Breast epithelium (tissue), 4 donors: ENCODE measurements at regions not wholly inside any gene's neighbourhood (a gene's known extent, or its start where the extent isn't known, plus 50 kb on each side); places are given as distances from the start of the nearest gene placed in this dataset.

ENCODE experiments used
- DNase-seq, 2 donors: peaks; one replicate each; pipeline ENCODE4 v3.0.0-alpha.2; 2019; ENCODE audit warnings: low spot score in 2 of 2
- H3K27ac ChIP-seq, 2 donors: fragments of 200-600 bp; sonication (generic) in 1 of 2; one replicate each; pipeline ENCODE4 v1.5.1; 2016 to 2019; ENCODE audit warnings: mild to moderate bottlenecking in 1 of 2
- H3K27me3 ChIP-seq, 2 donors: fragments of 200-600 bp; sonication (generic) in 1 of 2; one replicate each; pipeline versions ENCODE4 v1.5.1 to v1.6.0; 2017 to 2019; ENCODE audit warnings: control low read depth in 1 of 2, mild to moderate bottlenecking in 1 of 2
- H3K36me3 ChIP-seq: fragments of 200-600 bp; one replicate; pipeline ENCODE4 v1.5.1; 2019
- H3K4me1 ChIP-seq, 2 donors: fragments of 200-600 bp; sonication (generic); one replicate each; pipeline ENCODE4 v1.5.1; 2016 to 2019; ENCODE audit warnings: control low read depth in 1 of 2
- H3K4me3 ChIP-seq, 3 donors: fragments of 200-600 bp; sonication (generic); 1 replicate in 2 of 3; 2 replicates in 1 of 3; pipeline ENCODE4 v1.5.1; 2016 to 2019; ENCODE audit warnings: mild to moderate bottlenecking in 3 of 3, moderate library complexity in 2 of 3
- H3K9me3 ChIP-seq, 2 donors: fragments of 200-600 bp; sonication (generic) in 1 of 2; one replicate each; pipeline ENCODE4 v1.5.1; 2016 to 2019; ENCODE audit warnings: control low read depth in 1 of 2
- POLR2A ChIP-seq: fragments of 450-650 bp; IDR thresholded peaks from one replicate; pipeline ENCODE4 v1.6.1; 2016; ENCODE audit warnings: antibody characterized with exemption, mild to moderate bottlenecking, moderate library complexity
- POLR2AphosphoS5 ChIP-seq, 3 donors: sonication (generic); formaldehyde crosslinking; IDR thresholded peaks; one replicate each; pipeline ENCODE4 v1.6.1; 2017; ENCODE audit warnings: antibody characterized with exemption in 3 of 3
- intact Hi-C: fragments of 100-400 bp; cut with DNase I; formaldehyde crosslinking; loops from one replicate; pipeline ENCODE4 v1.15.1; 2023; ENCODE audit warnings: low total_unique reads
- TF ChIP-seq, protein P1 (sequence below), 3 donors: fragments of 450-650 bp; IDR thresholded peaks; one replicate each; pipeline ENCODE4 v1.5.1; 2016 to 2017; ENCODE audit warnings: antibody characterized with exemption in 3 of 3, mild to moderate bottlenecking in 3 of 3, moderate library complexity in 3 of 3

DNA sequence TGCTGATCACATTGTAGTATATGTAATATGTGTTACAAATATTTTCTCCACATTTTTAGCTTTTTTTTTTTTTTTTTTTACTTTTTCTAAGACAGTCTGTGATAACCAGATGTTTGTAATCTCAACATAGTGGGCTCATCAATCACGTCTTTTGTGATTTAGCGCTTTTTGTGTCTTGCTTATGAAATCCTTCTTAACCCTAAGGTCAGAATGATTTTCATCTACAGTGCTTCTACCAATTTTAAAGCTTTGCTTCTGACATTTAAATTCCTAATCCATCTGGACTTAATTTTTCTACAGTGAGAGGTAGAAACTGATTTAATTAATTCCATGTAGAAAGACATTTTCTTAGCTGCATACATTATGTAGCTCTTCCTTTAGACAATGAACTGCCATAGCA lies 626.4 kb downstream of the TNS3 start:
- Histone ChIP-seq H3K27ac (no peak overlapping the region), H3K4me3 (no peak overlapping the region), H3K27me3 (no peaks in the 10 kb centered on the region), H3K4me1 (no peaks in the 10 kb centered on the region), H3K9me3 (no peaks in the 10 kb centered on the region), H3K36me3 (no peaks in the 10 kb centered on the region)
- DNase-seq, result no peak
- intact Hi-C loops, result no loop called here
- TF ChIP-seq, protein P1, sequence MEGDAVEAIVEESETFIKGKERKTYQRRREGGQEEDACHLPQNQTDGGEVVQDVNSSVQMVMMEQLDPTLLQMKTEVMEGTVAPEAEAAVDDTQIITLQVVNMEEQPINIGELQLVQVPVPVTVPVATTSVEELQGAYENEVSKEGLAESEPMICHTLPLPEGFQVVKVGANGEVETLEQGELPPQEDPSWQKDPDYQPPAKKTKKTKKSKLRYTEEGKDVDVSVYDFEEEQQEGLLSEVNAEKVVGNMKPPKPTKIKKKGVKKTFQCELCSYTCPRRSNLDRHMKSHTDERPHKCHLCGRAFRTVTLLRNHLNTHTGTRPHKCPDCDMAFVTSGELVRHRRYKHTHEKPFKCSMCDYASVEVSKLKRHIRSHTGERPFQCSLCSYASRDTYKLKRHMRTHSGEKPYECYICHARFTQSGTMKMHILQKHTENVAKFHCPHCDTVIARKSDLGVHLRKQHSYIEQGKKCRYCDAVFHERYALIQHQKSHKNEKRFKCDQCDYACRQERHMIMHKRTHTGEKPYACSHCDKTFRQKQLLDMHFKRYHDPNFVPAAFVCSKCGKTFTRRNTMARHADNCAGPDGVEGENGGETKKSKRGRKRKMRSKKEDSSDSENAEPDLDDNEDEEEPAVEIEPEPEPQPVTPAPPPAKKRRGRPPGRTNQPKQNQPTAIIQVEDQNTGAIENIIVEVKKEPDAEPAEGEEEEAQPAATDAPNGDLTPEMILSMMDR (IDR thresholded peaks at IDR 0.05), result no peak
- no peak for TF ChIP-seq POLR2AphosphoS5 (IDR thresholded peaks at IDR 0.05)
- TF ChIP-seq POLR2A, result no peak

DNA sequence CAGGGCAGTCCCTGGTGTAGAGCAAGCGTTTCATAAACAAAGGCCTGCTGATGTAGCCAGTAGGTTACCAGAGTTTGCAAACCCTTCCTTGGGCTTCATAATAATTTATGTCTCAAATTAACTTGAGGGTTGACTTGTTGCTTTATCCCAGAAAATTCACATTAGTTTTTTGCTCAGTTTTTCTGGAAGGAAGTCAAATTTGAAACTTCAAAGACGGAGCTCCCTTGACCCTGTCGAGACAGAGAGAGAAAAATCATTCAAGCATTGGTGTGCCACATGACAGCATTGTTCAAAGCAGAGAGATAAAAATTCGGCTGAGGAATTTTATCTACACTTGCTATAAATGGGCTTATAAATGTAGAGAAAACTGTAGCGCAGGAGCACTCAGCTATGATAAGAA lies 627.7 kb downstream of the TNS3 start:
- Histone ChIP-seq H3K27ac (no peak overlapping the region), H3K9me3 (no peaks in the 10 kb centered on the region)

DNA sequence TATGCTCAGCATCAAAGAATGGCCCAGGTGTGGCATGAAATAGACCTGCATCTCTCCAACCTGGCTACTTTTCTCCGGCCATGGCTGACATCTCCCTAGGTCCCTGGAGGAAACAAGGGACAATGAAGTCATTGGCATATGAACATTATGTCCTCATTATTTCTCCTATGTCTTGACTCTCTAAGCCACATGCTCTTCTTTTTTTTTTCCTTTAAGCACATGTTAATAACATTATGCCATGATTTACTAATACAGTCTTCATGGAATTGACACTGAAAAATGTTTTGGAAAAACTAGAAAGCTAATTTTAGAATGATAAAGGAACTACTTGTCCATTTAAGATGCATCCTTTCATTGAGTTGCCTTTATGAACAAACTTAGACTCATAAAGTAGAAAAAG lies 628.9 kb downstream of the TNS3 start:
- H3K4me1 ChIP-seq, result no peaks in the 10 kb centered on the region
- no peak overlapping the region for H3K4me3 ChIP-seq
- no peaks in the 10 kb centered on the region for H3K36me3 ChIP-seq
- no peak for TF ChIP-seq POLR2AphosphoS5 (IDR thresholded peaks at IDR 0.05)
- TF ChIP-seq, protein P1 (IDR thresholded peaks at IDR 0.05), result no peak
- no peak for TF ChIP-seq POLR2A
- no peak for DNase-seq
- intact Hi-C loops, result no loop called here
- no peak overlapping the region for H3K27ac ChIP-seq
- H3K27me3 ChIP-seq, result no peaks in the 10 kb centered on the region
- no peaks in the 10 kb centered on the region for H3K9me3 ChIP-seq

More for the DNA sequence above, 627.7 kb downstream of the TNS3 start:
- Histone ChIP-seq H3K27me3 (no peaks in the 10 kb centered on the region), H3K36me3 (no peaks in the 10 kb centered on the region), H3K4me3 (no peak overlapping the region), H3K4me1 (no peaks in the 10 kb centered on the region)
- intact Hi-C loops, result no loop called here
- TF ChIP-seq POLR2A (no peak), POLR2AphosphoS5 (IDR thresholded peaks at IDR 0.05) (no peak)
- TF ChIP-seq, protein P1 (IDR thresholded peaks at IDR 0.05), result no peak
- no peak for DNase-seq

DNA sequence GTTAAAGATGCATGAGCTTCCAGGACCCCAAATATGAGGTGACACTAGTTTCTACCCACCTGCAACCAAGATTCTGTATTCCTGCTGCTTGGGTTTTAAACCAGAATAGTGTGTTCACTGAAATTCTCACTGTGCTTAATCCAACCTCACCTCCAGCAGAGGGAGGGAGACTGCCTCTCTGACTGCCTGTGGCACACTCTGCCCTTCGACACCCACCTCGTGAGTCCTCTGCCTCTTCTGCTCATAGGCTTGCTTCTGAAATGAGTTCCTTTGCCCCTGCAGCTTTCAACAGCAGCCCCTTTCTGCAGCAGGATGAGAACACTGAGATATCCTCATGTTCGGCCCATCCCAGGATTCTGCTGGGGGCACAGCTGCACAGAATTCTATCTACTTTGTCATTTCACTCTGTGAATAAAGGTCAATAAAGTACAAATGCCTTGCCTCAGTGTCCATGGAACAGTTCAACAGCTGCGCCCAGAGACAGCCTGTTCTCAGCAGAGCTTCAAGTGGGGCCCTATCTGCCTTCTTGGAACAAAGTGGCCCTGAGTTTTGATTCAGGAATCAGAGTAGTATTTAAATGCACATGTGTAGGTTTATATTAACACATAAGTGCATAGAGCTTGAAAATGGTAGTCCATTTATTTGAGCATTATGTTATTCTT lies 632.5 kb downstream of the TNS3 start:
- intact Hi-C loops, result loop anchor here (2.0 kb wide), 1 partner anchor 235 kb away; no protein-coding TSS in a partner anchor
- Histone ChIP-seq H3K27ac (no peak overlapping the region), H3K4me3 (no peak overlapping the region), H3K27me3 (no peaks in the 10 kb centered on the region), H3K9me3 (no peaks in the 10 kb centered on the region), H3K4me1 (no peaks in the 10 kb centered on the region), H3K36me3 (no peaks in the 10 kb centered on the region)
- DNase-seq, result no peak
- TF ChIP-seq POLR2AphosphoS5 (IDR thresholded peaks at IDR 0.05) (no peak), POLR2A (no peak)
- TF ChIP-seq, protein P1 (IDR thresholded peaks at IDR 0.05), result no peak

DNA sequence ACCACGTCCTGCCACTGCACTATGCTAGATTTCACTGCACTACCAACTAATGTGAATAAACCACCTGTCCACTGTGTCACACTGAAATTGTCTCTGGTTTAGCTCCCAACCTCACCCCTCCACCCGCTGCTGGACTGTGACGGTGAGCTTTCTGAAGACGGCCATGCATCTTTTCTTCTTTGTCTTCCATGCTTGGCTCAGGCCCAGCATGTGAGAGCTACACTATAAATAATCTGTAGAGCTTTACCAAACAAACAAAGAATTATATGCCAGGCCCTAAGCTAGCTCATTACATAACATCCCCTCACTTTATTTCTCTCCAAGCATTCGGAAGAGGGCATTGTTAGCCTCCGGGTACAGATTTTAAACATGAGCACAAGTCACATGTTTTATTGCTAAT lies 633.2 kb downstream of the TNS3 start:
- TF ChIP-seq POLR2A (no peak), POLR2AphosphoS5 (IDR thresholded peaks at IDR 0.05) (no peak)
- TF ChIP-seq, protein P1 (IDR thresholded peaks at IDR 0.05), result no peak
- intact Hi-C loops, result loop anchor here (2.0 kb wide), 1 partner anchor 234 kb away; no protein-coding TSS in a partner anchor
- H3K4me1 ChIP-seq, result no peaks in the 10 kb centered on the region
- DNase-seq, result no peak
- H3K27me3 ChIP-seq, result no peaks in the 10 kb centered on the region
- no peak overlapping the region for H3K4me3 ChIP-seq
- no peaks in the 10 kb centered on the region for H3K36me3 ChIP-seq
- no peaks in the 10 kb centered on the region for H3K9me3 ChIP-seq
- H3K27ac ChIP-seq, result no peak overlapping the region
